SK-N-SH (cell line): ENCODE measurements at regions not wholly inside any gene's neighbourhood (a gene's known extent, or its start where the extent isn't known, plus 50 kb on each side); places are given as distances from the start of the nearest gene placed in this dataset.

Experiments used
- CTCF ChIA-PET: fragments of 300-600, 350-600 bp; formaldehyde crosslinking; extraction: SDS; loops from one replicate; lab custom pipeline; 2021; lab: Yijun Ruan, JAX
- POLR2A ChIA-PET: fragments of 350-600 bp; sonication (Branson Sonifier 250); formaldehyde crosslinking; extraction: SDS; loops from one replicate; lab custom pipeline; 2020; ENCODE audit warnings: antibody characterized with exemption, inconsistent platforms; lab: Yijun Ruan, JAX
- DNase-seq: peaks from one replicate; pipeline ENCODE4 v3.0.0; 2012
- H2AFZ ChIP-seq: fragments of 200-600 bp; sonication (generic); 2 replicates; pipeline ENCODE4 v1.8.1; 2016; ENCODE audit warnings: antibody characterized with exemption, mild to moderate bottlenecking, low read depth
- H3F3A ChIP-seq: fragments of 200-600 bp; sonication (generic); replicated peaks from 2 replicates; pipeline ENCODE3; 2016; ENCODE audit warnings: antibody characterized with exemption, mild to moderate bottlenecking; ENCODE audit not compliant: insufficient read depth
- H3K27ac ChIP-seq, 2 experiments: fragments of 200-500 bp in 1 of 2; fragments of 200-600 bp in 1 of 2; sonication (Bioruptor generic) in 1 of 2; sonication (generic), shearing (Covaris generic) in 1 of 2; 2 replicates each; pipeline versions ENCODE4 v1.5.1 to v1.6.1; 2014 to 2016; ENCODE audit warnings: low read depth in 2 of 2, inconsistent platforms in 1 of 2, low read length in 1 of 2, mild to moderate bottlenecking in 1 of 2, mixed read lengths in 1 of 2
- H3K27me3 ChIP-seq: fragments of 200-600 bp; sonication (generic), shearing (Covaris generic); 2 replicates; pipeline ENCODE4 v1.6.1; 2016; ENCODE audit warnings: mixed run types; ENCODE audit not compliant: insufficient read depth
- H3K36me3 ChIP-seq, 2 experiments: fragments of 200-500 bp in 1 of 2; fragments of 200-600 bp in 1 of 2; sonication (Bioruptor generic) in 1 of 2; sonication (generic) in 1 of 2; replicated peaks in 1 of 2; 2 replicates each; pipeline versions ENCODE3 to v1.5.1; 2014 to 2016; ENCODE audit warnings: low read length in 1 of 2, mild to moderate bottlenecking in 1 of 2; ENCODE audit not compliant: insufficient read depth in 2 of 2, control insufficient read depth in 1 of 2
- H3K4me1 ChIP-seq, 2 experiments: fragments of 200-500 bp in 1 of 2; fragments of 200-600 bp in 1 of 2; sonication (Bioruptor generic) in 1 of 2; sonication (generic), shearing (Covaris generic) in 1 of 2; 2 replicates each; pipeline versions ENCODE4 v1.5.1 to v1.6.1; 2014 to 2016; ENCODE audit warnings: low read depth in 1 of 2, low read length in 1 of 2, mixed run types in 1 of 2; ENCODE audit not compliant: insufficient read depth in 2 of 2, control insufficient read depth in 1 of 2
- H3K4me2 ChIP-seq: fragments of 200-600 bp; sonication (generic), shearing (Covaris generic); 2 replicates; pipeline ENCODE4 v1.6.1; 2017; ENCODE audit warnings: mixed run types
- H3K4me3 ChIP-seq, 2 experiments: fragments of 200-500 bp in 1 of 2; fragments of 200-600 bp in 1 of 2; sonication (Bioruptor generic) in 1 of 2; sonication (generic), shearing (Covaris generic) in 1 of 2; 2 replicates each; pipeline versions ENCODE4 v1.5.1 to v1.8.1; 2014 to 2016; ENCODE audit warnings: low read depth in 2 of 2, inconsistent platforms in 1 of 2, low read length in 1 of 2, mild to moderate bottlenecking in 1 of 2, mixed read lengths in 1 of 2, moderate library complexity in 1 of 2
- H3K79me2 ChIP-seq: fragments of 200-600 bp; sonication (generic); 2 replicates; pipeline ENCODE4 v1.8.1; 2017; ENCODE audit warnings: mild to moderate bottlenecking; ENCODE audit not compliant: insufficient read depth
- H3K9ac ChIP-seq: fragments of 200-600 bp; sonication (generic); 2 replicates; pipeline ENCODE4 v1.6.1; 2017; ENCODE audit warnings: mixed run types
- H3K9me2 ChIP-seq: fragments of 200-600 bp; sonication (generic); 2 replicates; pipeline ENCODE4 v1.6.1; 2017; ENCODE audit warnings: mixed run types
- H3K9me3 ChIP-seq: fragments of 200-600 bp; sonication (generic); 2 replicates; pipeline ENCODE4 v1.6.1; 2017; ENCODE audit warnings: mixed run types, mild to moderate bottlenecking, moderate library complexity
- H4K20me1 ChIP-seq: fragments of 200-600 bp; sonication (generic); 2 replicates; pipeline ENCODE4 v1.6.1; 2017; ENCODE audit warnings: mild to moderate bottlenecking, mixed run types; ENCODE audit not compliant: insufficient read depth
- CHD2 ChIP-seq: fragments of 150-350 bp; IDR thresholded peaks from 2 replicates; pipeline ENCODE4 v1.6.1; 2018; ENCODE audit warnings: low read length; ENCODE audit not compliant: partially characterized antibody
- ELF1 ChIP-seq: IDR thresholded peaks from 2 replicates; pipeline ENCODE4 v1.4.0; 2012
- FOXJ3 ChIP-seq: sonication (generic); formaldehyde crosslinking; IDR thresholded peaks from 2 replicates; pipeline ENCODE4 v1.5.1; 2020; ENCODE audit warnings: mild to moderate bottlenecking, missing genetic modification reagents
- FOXM1 ChIP-seq: IDR thresholded peaks from 2 replicates; pipeline ENCODE4 v1.4.0; 2012; ENCODE audit warnings: low read depth, mild to moderate bottlenecking
- MAX ChIP-seq: IDR thresholded peaks from 2 replicates; pipeline ENCODE4 v1.4.0; 2012; ENCODE audit warnings: low read depth
- MEF2A ChIP-seq: IDR thresholded peaks from 2 replicates; pipeline ENCODE4 v1.4.0; 2012; ENCODE audit warnings: low read depth, borderline replicate concordance
- MXI1 ChIP-seq: IDR thresholded peaks from 2 replicates; pipeline ENCODE4 v1.6.1; 2012; ENCODE audit warnings: mild to moderate bottlenecking, low read depth, low read length, improper control_type of control experiment
- NFIC ChIP-seq: IDR thresholded peaks from 2 replicates; pipeline ENCODE4 v1.4.0; 2012; ENCODE audit warnings: borderline replicate concordance
- NRF1 ChIP-seq: IDR thresholded peaks from 2 replicates; pipeline ENCODE4 v1.6.1; 2012; ENCODE audit warnings: low read depth, mild to moderate bottlenecking, low read length
- RAD21 ChIP-seq: IDR thresholded peaks from 2 replicates; pipeline ENCODE4 v1.6.1; 2012; ENCODE audit warnings: mild to moderate bottlenecking, low read length
- RCOR1 ChIP-seq: fragments of 150-350 bp; IDR thresholded peaks from 2 replicates; pipeline ENCODE4 v1.6.1; 2017; ENCODE audit warnings: antibody characterized with exemption, low read length
- REST ChIP-seq: IDR thresholded peaks from 2 replicates; pipeline ENCODE4 v1.6.1; 2012; ENCODE audit warnings: mild to moderate bottlenecking, low read depth, low read length, moderate library complexity
- RFX5 ChIP-seq: IDR thresholded peaks from 2 replicates; pipeline ENCODE4 v1.6.1; 2012; ENCODE audit warnings: mild to moderate bottlenecking, improper control_type of control experiment, low read length
- RXRA ChIP-seq: IDR thresholded peaks from 2 replicates; pipeline ENCODE4 v1.4.0; 2012; ENCODE audit warnings: low read depth, mild to moderate bottlenecking, borderline replicate concordance
- SMC3 ChIP-seq: IDR thresholded peaks from 2 replicates; pipeline ENCODE4 v1.6.1; 2012; ENCODE audit warnings: low read depth, low read length, improper control_type of control experiment
- TCF12 ChIP-seq: IDR thresholded peaks from 2 replicates; pipeline ENCODE4 v1.4.0; 2012
- YY1 ChIP-seq: IDR thresholded peaks from 2 replicates; pipeline ENCODE4 v1.4.0; 2012; ENCODE audit warnings: low read depth, mild to moderate bottlenecking
- WGBS: methylation state at CpG from one replicate; pipeline ENCODE4 v1.1.6; 2017; ENCODE audit warnings: low lambda C conversion rate; 5-methylcytosine and 5-hydroxymethylcytosine counted together
- TF ChIP-seq, protein P1 (sequence below): fragments of 150-350 bp; IDR thresholded peaks from 2 replicates; pipeline ENCODE4 v1.6.1; 2017; ENCODE audit warnings: antibody characterized with exemption, low read length, low read depth, borderline replicate concordance
- TF ChIP-seq, protein P2 (sequence below): fragments of 200-600 bp; sonication (generic); IDR thresholded peaks from 2 replicates; pipeline ENCODE4 v1.6.1; 2017; ENCODE audit warnings: antibody characterized with exemption, mild to moderate bottlenecking, moderate library complexity

GRCh38 chr21:27155130-27155500, 188.2 kb upstream of the ADAMTS5 start (continued):
- TF ChIP-seq MEF2A: no peak

DNA sequence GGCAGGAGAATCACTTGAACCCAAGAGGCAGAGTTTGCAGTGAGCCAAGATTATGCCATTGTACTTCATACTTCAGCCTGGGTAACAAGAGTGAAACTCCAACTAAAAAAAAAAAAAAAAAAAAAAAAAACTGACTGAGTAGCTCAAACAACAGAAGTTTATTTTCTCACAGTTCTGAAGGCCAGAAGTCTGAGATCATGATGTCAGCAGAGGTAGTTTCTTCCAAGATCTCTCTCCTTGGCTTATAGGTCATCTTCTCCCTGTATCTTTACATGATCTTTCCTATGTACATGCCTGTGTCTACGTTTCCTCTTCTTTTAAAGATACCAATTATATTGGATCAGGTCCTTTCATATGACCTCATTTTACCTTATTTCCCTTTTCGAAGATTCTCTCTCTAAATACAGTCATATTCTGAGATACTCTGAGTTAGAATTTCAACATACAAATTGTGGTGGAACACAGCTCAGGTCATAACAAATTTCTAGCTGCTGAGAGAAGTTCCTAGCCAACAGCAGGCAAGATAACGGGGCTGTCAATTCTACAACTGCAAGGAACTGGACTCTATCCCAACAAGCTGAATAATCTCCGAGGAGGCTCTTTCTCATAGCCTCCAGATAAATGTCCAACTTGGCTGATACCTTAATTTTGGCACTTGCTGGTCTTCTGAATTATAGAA, 187.7 kb upstream of the ADAMTS5 start:
- H3K27me3 ChIP-seq: no peaks in the 10 kb centered on the region
- H3K9me3 ChIP-seq: no peaks in the 10 kb centered on the region
- H3K9me2 ChIP-seq: no peaks in the 10 kb centered on the region
- no peaks in the 10 kb centered on the region for H3K79me2 ChIP-seq
- no peak overlapping the region for H3K4me2 ChIP-seq
- ChIA-PET CTCF (no interaction called here), POLR2A (no interaction called here)
- no peak overlapping the region for H3K27ac ChIP-seq
- no peaks in the 10 kb centered on the region for H4K20me1 ChIP-seq
- H3K4me3 ChIP-seq: no peak overlapping the region
- no peak overlapping the region for H2AFZ ChIP-seq
- no peak for DNase-seq
- H3K4me1 ChIP-seq: no peaks in the 10 kb centered on the region
- no peak overlapping the region for H3K9ac ChIP-seq
- TF ChIP-seq, protein P1, sequence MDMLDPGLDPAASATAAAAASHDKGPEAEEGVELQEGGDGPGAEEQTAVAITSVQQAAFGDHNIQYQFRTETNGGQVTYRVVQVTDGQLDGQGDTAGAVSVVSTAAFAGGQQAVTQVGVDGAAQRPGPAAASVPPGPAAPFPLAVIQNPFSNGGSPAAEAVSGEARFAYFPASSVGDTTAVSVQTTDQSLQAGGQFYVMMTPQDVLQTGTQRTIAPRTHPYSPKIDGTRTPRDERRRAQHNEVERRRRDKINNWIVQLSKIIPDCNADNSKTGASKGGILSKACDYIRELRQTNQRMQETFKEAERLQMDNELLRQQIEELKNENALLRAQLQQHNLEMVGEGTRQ: no peak
- TF ChIP-seq RCOR1: no peak
- TF ChIP-seq, protein P2, sequence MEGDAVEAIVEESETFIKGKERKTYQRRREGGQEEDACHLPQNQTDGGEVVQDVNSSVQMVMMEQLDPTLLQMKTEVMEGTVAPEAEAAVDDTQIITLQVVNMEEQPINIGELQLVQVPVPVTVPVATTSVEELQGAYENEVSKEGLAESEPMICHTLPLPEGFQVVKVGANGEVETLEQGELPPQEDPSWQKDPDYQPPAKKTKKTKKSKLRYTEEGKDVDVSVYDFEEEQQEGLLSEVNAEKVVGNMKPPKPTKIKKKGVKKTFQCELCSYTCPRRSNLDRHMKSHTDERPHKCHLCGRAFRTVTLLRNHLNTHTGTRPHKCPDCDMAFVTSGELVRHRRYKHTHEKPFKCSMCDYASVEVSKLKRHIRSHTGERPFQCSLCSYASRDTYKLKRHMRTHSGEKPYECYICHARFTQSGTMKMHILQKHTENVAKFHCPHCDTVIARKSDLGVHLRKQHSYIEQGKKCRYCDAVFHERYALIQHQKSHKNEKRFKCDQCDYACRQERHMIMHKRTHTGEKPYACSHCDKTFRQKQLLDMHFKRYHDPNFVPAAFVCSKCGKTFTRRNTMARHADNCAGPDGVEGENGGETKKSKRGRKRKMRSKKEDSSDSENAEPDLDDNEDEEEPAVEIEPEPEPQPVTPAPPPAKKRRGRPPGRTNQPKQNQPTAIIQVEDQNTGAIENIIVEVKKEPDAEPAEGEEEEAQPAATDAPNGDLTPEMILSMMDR: no peak
- TF ChIP-seq CHD2: no peak
- TF ChIP-seq TCF12: no peak
- TF ChIP-seq SMC3: no peak
- no peak for TF ChIP-seq FOXM1
- no peak for TF ChIP-seq MXI1
- no peak for TF ChIP-seq NFIC
- no peak for TF ChIP-seq FOXJ3 (CRISPR knock-in tag)
- no peak for TF ChIP-seq ELF1
- TF ChIP-seq RFX5: no peak
- no peak for TF ChIP-seq MEF2A
- TF ChIP-seq REST: no peak
- TF ChIP-seq NRF1: no peak
- no peak for TF ChIP-seq YY1
- no peak for TF ChIP-seq RAD21
- no peak for TF ChIP-seq RXRA
- TF ChIP-seq MAX: no peak
- no peaks in the 10 kb centered on the region for H3K36me3 ChIP-seq
- WGBS: 64% methylated on average over 4 of the region's 4 CpGs
- H3F3A ChIP-seq: no peaks in the 10 kb centered on the region
